Neural crest cell (in vitro differentiated cells): ENCODE measurements at regions not wholly inside any gene's neighbourhood (a gene's known extent, or its start where the extent isn't known, plus 50 kb on each side); places are given as distances from the start of the nearest gene placed in this dataset.

Source experiments
- DNase-seq: peaks from one replicate; pipeline ENCODE4 v3.0.0; 2021; ENCODE audit warnings: low read depth, mixed read lengths, low spot score
- H3K27ac Mint-ChIP-seq: one replicate; pipeline ENCODE4 v1.8.0; 2021; ENCODE audit warnings: mild to moderate bottlenecking, mixed read lengths; ENCODE audit not compliant: unreplicated experiment
- H3K27me3 Mint-ChIP-seq: 2 replicates; pipeline ENCODE4 v1.8.0; 2021; ENCODE audit warnings: low read depth, mild to moderate bottlenecking, mixed read lengths
- H3K36me3 Mint-ChIP-seq: 2 replicates; pipeline ENCODE4 v1.8.0; 2021; ENCODE audit warnings: low read depth, mild to moderate bottlenecking, mixed read lengths
- H3K4me1 Mint-ChIP-seq: 2 replicates; pipeline ENCODE4 v1.8.0; 2021; ENCODE audit warnings: mixed read lengths
- H3K4me3 Mint-ChIP-seq: one replicate; pipeline ENCODE4 v1.8.0; 2021; ENCODE audit warnings: mild to moderate bottlenecking, mixed read lengths
- H3K9me3 Mint-ChIP-seq: 2 replicates; pipeline ENCODE4 v1.8.0; 2021; ENCODE audit warnings: mixed read lengths
- TF ChIP-seq, protein P1 (sequence below): fragments of 200-600 bp; sonication (generic); conservative IDR thresholded peaks from 2 replicates; pipeline ENCODE4 v1.5.0; 2021; ENCODE audit warnings: antibody characterized with exemption, mild to moderate bottlenecking

DNA sequence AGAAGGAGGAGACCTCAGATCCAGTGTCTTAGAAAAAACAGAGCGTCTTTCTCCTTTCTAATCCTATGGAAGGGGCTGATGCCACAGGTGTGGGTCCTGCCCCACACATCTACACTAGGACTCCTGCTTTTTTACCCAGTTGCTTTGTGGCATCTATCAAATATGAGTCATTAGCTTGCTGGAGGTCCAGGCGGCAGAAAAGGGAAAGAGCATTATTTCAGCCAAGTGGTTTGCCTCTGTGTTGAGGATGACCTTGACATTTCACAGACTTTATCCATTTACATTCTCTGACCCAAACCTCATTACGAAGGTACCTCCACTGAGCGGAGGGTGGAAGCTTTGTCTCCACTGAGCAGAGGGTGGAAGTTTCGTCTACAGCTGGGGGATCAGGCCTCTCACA lies 308.4 kb upstream of the KLF6 start:
- DNase-seq: no peak
- Mint-ChIP-seq H3K4me1 (peaks cover 16% of the 10 kb centered on the region), H3K9me3 (peaks cover 3% of the 10 kb centered on the region), H3K27me3 (no peaks in the 10 kb centered on the region), H3K36me3 (no peaks in the 10 kb centered on the region), H3K4me3 (no peak overlapping the region), H3K27ac (no peak overlapping the region)
- TF ChIP-seq, protein P1, sequence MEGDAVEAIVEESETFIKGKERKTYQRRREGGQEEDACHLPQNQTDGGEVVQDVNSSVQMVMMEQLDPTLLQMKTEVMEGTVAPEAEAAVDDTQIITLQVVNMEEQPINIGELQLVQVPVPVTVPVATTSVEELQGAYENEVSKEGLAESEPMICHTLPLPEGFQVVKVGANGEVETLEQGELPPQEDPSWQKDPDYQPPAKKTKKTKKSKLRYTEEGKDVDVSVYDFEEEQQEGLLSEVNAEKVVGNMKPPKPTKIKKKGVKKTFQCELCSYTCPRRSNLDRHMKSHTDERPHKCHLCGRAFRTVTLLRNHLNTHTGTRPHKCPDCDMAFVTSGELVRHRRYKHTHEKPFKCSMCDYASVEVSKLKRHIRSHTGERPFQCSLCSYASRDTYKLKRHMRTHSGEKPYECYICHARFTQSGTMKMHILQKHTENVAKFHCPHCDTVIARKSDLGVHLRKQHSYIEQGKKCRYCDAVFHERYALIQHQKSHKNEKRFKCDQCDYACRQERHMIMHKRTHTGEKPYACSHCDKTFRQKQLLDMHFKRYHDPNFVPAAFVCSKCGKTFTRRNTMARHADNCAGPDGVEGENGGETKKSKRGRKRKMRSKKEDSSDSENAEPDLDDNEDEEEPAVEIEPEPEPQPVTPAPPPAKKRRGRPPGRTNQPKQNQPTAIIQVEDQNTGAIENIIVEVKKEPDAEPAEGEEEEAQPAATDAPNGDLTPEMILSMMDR: no peak

DNA sequence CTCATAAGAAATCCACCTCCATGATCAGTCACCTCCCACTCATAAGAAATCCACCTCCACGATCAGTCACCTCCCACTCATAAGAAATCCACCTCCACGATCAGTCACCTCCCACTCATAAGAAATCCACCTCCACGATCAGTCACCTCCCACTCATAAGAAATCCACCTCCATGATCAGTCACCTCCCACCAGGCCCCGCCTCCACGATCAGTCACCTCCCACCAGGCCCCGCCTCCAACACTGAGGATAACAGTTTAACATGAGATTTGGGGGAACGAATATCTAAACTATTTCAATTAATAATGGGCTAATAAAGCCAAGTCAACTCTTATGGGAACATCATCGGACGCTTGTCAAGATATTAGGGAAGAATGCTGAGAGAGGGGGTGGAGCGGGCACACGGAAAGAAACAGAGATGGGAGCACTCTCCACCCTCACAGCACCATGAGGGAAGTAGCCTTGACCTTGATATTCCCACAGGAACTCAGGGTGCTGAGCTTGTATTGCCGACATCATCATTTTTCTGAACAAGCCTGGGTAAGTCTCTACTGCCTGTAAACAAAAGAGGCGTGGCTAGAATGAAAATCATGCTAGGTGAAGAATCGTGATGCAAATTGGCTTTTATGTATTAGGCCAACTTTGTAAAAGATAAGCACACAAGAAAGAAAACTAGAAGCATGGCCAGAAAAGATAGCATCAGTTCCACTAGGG lies 303.5 kb upstream of the KLF6 start:
- H3K27ac Mint-ChIP-seq: no peak overlapping the region
- no peaks in the 10 kb centered on the region for H3K36me3 Mint-ChIP-seq
- no peak for DNase-seq
- no peaks in the 10 kb centered on the region for H3K27me3 Mint-ChIP-seq
- peaks cover 29% of the 10 kb centered on the region for H3K4me1 Mint-ChIP-seq
- peaks cover 3% of the 10 kb centered on the region for H3K9me3 Mint-ChIP-seq
- TF ChIP-seq, protein P1: no peak
- no peak overlapping the region for H3K4me3 Mint-ChIP-seq

DNA sequence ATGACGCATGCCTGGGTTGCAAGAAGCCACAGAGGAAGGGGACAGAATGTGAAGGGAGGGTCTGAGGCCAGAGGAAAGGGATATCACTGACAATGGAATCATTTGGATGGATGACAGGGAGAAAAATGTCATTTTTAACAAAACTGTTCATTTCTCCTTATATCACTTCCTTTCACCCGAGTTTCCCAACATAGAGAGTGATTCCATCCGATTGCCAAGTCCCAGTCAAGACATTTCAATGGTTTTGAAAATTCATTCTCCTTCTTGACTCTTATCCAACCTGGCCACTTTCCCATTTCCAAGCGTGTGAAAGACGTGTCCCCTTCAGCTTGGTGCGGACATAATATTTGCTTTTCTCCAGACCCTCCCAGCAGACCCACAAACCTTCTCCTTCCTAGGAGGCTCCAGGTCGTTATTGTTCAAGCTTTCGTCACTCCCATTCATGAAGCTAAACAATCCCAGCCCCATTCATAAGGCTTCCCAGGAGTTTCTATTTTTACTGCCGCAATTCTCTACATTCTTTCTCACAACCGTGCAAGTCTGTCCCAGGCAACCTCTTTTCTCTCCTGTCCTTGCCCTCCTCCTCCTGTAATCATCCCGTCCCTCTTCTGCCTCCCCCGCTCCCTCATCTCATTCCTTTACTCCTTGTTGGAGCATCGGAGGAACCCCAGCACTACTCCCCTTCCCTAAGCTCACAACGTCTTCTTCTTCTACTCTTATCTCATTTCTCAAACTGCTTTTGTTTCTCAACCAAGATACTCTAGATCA lies 301.3 kb upstream of the KLF6 start:
- Mint-ChIP-seq H3K27me3 (no peaks in the 10 kb centered on the region), H3K4me3 (no peak overlapping the region), H3K27ac (no peak overlapping the region)

DNA sequence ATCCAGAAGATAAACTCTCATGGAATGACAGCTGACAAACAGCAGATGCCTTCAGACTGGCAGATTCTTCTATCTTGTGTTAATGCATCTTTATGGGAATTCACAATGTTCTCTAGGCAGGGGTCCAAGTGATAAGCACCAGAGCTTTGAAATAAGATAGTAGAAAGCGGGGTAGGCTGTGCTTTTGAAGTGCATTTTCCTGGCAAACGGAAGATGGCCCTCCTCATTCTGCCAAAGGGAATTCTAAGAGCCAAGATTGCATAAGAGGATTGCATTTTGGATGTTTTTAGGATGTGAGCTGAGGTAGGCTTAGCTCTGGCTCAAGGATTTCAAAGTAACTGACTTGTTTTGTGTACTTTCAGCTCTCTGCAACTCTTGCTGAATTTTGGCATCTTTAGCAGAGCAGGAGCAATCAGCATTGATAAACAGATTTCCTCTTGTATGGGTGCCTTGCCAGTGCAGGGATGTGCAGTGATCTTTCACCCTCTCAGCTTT lies 298.5 kb upstream of the KLF6 start:
- H3K27ac Mint-ChIP-seq: no peak overlapping the region
- peaks cover 3% of the 10 kb centered on the region for H3K9me3 Mint-ChIP-seq
- no peaks in the 10 kb centered on the region for H3K27me3 Mint-ChIP-seq
- no peak for DNase-seq
- TF ChIP-seq, protein P1: no peak
- H3K4me1 Mint-ChIP-seq: peaks cover 19% of the 10 kb centered on the region
- H3K4me3 Mint-ChIP-seq: no peak overlapping the region
- H3K36me3 Mint-ChIP-seq: no peaks in the 10 kb centered on the region

More for the DNA sequence above, 301.3 kb upstream of the KLF6 start:
- H3K4me1 Mint-ChIP-seq: peaks cover 22% of the 10 kb centered on the region
- no peak for DNase-seq
- peaks cover 3% of the 10 kb centered on the region for H3K9me3 Mint-ChIP-seq
- TF ChIP-seq, protein P1: no peak
- no peaks in the 10 kb centered on the region for H3K36me3 Mint-ChIP-seq

DNA sequence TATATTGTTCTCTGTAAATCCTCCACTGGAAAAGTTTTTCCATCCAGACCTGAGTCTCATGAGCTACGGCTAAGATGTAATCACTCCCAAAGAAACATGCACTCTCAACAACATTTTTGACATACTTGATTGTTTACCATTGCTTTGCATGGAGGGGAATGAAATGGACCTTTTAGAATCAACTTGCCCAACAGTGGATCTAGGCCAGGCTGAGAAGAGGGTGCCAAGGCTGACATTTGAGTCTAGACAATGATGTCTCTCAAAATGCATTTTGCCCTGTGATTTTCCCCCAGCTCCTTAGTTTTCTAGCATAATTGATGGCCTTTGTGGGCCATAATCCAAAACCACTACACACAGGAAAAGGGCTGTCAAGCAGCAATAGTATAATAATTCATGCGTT lies 297.9 kb upstream of the KLF6 start:
- H3K36me3 Mint-ChIP-seq: no peaks in the 10 kb centered on the region
- peaks cover 19% of the 10 kb centered on the region for H3K4me1 Mint-ChIP-seq
- TF ChIP-seq, protein P1: no peak
- H3K27me3 Mint-ChIP-seq: no peaks in the 10 kb centered on the region
- no peak overlapping the region for H3K4me3 Mint-ChIP-seq
- no peak overlapping the region for H3K27ac Mint-ChIP-seq
- no peak for DNase-seq
- H3K9me3 Mint-ChIP-seq: peaks cover 1% of the 10 kb centered on the region
